ENCODE measurements at regions not wholly inside any gene's neighbourhood (a gene's known extent, or its start where the extent isn't known, plus 50 kb on each side); places are given as distances from the start of the nearest gene placed in this dataset.

GRCh38 chr16:11407047-11407982 lies 62.1 kb downstream of the RMI2 start:
- TF ChIP-seq NFYB (IDR thresholded peaks at IDR 0.05; ENCODE audit: insufficient read depth, low read depth, low read length) (no peak), IRF3 (IDR thresholded peaks at IDR 0.05) (no peak), FOXM1 (IDR thresholded peaks at IDR 0.05; ENCODE audit: low read depth, low read length) (no peak), EGR1 (IDR thresholded peaks at IDR 0.05; ENCODE audit: borderline replicate concordance in 1 of 2, low read depth in 2 of 2, low read length in 2 of 2) (no peak)
- TF ChIP-seq, protein P1, sequence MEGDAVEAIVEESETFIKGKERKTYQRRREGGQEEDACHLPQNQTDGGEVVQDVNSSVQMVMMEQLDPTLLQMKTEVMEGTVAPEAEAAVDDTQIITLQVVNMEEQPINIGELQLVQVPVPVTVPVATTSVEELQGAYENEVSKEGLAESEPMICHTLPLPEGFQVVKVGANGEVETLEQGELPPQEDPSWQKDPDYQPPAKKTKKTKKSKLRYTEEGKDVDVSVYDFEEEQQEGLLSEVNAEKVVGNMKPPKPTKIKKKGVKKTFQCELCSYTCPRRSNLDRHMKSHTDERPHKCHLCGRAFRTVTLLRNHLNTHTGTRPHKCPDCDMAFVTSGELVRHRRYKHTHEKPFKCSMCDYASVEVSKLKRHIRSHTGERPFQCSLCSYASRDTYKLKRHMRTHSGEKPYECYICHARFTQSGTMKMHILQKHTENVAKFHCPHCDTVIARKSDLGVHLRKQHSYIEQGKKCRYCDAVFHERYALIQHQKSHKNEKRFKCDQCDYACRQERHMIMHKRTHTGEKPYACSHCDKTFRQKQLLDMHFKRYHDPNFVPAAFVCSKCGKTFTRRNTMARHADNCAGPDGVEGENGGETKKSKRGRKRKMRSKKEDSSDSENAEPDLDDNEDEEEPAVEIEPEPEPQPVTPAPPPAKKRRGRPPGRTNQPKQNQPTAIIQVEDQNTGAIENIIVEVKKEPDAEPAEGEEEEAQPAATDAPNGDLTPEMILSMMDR (IDR thresholded peaks at IDR 0.05 in 2 of 3, conservative IDR thresholded peaks at IDR 0.05 in 1 of 3; ENCODE audit: control insufficient read depth in 2 of 3, extremely low read depth in 1 of 3, insufficient read depth in 1 of 3, low read depth in 3 of 3, low read length in 3 of 3), result peak; percentile 75 to 86 (median 83)

All from GM12878 (cell line).